ENCODE measurements at regions not wholly inside any gene's neighbourhood (a gene's known extent, or its start where the extent isn't known, plus 50 kb on each side); places are given as distances from the start of the nearest gene placed in this dataset.

- Mint-ChIP-seq H3K4me1 (ENCODE audit: low read depth, unreplicated experiment) (no peaks in the 10 kb centered on the region), H3K27ac (ENCODE audit: unreplicated experiment) (no peak overlapping the region), H3K9me3 (ENCODE audit: unreplicated experiment) (peaks cover 3% of the 10 kb centered on the region), H3K27me3 (ENCODE audit: low read depth, unreplicated experiment) (no peaks in the 10 kb centered on the region), H3K36me3 (ENCODE audit: low read depth, unreplicated experiment) (no peaks in the 10 kb centered on the region), H3K4me3 (ENCODE audit: unreplicated experiment) (no peak overlapping the region)
- Histone ChIP-seq H3K27me3 (ENCODE audit: insufficient read depth, low read length) (no peaks in the 10 kb centered on the region), H4K20me1 (ENCODE audit: insufficient read depth, low read length) (no peaks in the 10 kb centered on the region), H3K36me3 (ENCODE audit: insufficient read depth, low read length) (no peaks in the 10 kb centered on the region), H3K9ac (ENCODE audit: low read length) (no peak overlapping the region), H3K4me1 (ENCODE audit: insufficient read depth, low read length) (no peaks in the 10 kb centered on the region), H3K27ac (ENCODE audit: low read depth, low read length) (no peak overlapping the region), H3K79me2 (ENCODE audit: insufficient read depth, low read length) (no peaks in the 10 kb centered on the region), H3K4me2 (ENCODE audit: low read length) (no peak overlapping the region), H3K9me3 (ENCODE audit: insufficient read depth, low read depth, low read length) (no peaks in the 10 kb centered on the region), H3K4me3 (ENCODE audit: insufficient read depth, low read depth, low read length) (no peak overlapping the region), H2AFZ (ENCODE audit: low read depth, low read length) (no peak overlapping the region)
- no peak for TF ChIP-seq CTCF (IDR thresholded peaks at IDR 0.05; ENCODE audit: insufficient read depth, low read depth, low read length)
- no peak for TF ChIP-seq EZH2 (IDR thresholded peaks at IDR 0.05; ENCODE audit: insufficient read depth, low read length)
- no peak for FAIRE-seq
- DNase-seq (ENCODE audit: low read depth): no peak
These were observed 146.7 kb upstream of the SPOCK3 start for GRCh38 chr4:167380964-167381363.

GRCh38 chr4:167383291-167383690 lies 149.0 kb upstream of the SPOCK3 start:
- no peaks in the 10 kb centered on the region for H4K20me1 ChIP-seq (ENCODE audit: insufficient read depth, low read length)
- no peak for TF ChIP-seq CTCF (IDR thresholded peaks at IDR 0.05; ENCODE audit: insufficient read depth, low read depth, low read length)
- no peak for DNase-seq (ENCODE audit: low read depth)
- H3K4me2 ChIP-seq (ENCODE audit: low read length): no peak overlapping the region
- no peaks in the 10 kb centered on the region for H3K79me2 ChIP-seq (ENCODE audit: insufficient read depth, low read length)
- no peak overlapping the region for H3K27ac ChIP-seq (ENCODE audit: low read depth, low read length)
- no peak overlapping the region for H2AFZ ChIP-seq (ENCODE audit: low read depth, low read length)
- no peaks in the 10 kb centered on the region for H3K36me3 Mint-ChIP-seq (ENCODE audit: low read depth, unreplicated experiment)
- H3K4me1 ChIP-seq (ENCODE audit: insufficient read depth, low read length): no peaks in the 10 kb centered on the region
- H3K4me3 Mint-ChIP-seq (ENCODE audit: unreplicated experiment): no peak overlapping the region
- H3K27me3 Mint-ChIP-seq (ENCODE audit: low read depth, unreplicated experiment): no peaks in the 10 kb centered on the region
- no peaks in the 10 kb centered on the region for H3K27me3 ChIP-seq (ENCODE audit: insufficient read depth, low read length)
- no peaks in the 10 kb centered on the region for H3K9me3 ChIP-seq (ENCODE audit: insufficient read depth, low read depth, low read length)
- H3K9me3 Mint-ChIP-seq (ENCODE audit: unreplicated experiment): peaks cover 3% of the 10 kb centered on the region
- no peak for FAIRE-seq
- no peak overlapping the region for H3K9ac ChIP-seq (ENCODE audit: low read length)
- H3K36me3 ChIP-seq (ENCODE audit: insufficient read depth, low read length): no peaks in the 10 kb centered on the region
- no peaks in the 10 kb centered on the region for H3K4me1 Mint-ChIP-seq (ENCODE audit: low read depth, unreplicated experiment)
- H3K4me3 ChIP-seq (ENCODE audit: insufficient read depth, low read depth, low read length): no peak overlapping the region
- H3K27ac Mint-ChIP-seq (ENCODE audit: unreplicated experiment): no peak overlapping the region

- H3K27ac Mint-ChIP-seq (ENCODE audit: unreplicated experiment): no peak overlapping the region
- no peak overlapping the region for H2AFZ ChIP-seq (ENCODE audit: low read depth, low read length)
- H3K27ac ChIP-seq (ENCODE audit: low read depth, low read length): no peak overlapping the region
- FAIRE-seq (no peak), DNase-seq (ENCODE audit: low read depth) (no peak)
- TF ChIP-seq EZH2 (IDR thresholded peaks at IDR 0.05; ENCODE audit: insufficient read depth, low read length): no peak
- TF ChIP-seq CTCF (IDR thresholded peaks at IDR 0.05; ENCODE audit: insufficient read depth, low read depth, low read length): no peak
- H3K4me1 ChIP-seq (ENCODE audit: insufficient read depth, low read length): no peaks in the 10 kb centered on the region
- H3K36me3 ChIP-seq (ENCODE audit: insufficient read depth, low read length): no peaks in the 10 kb centered on the region
- H3K9me3 Mint-ChIP-seq (ENCODE audit: unreplicated experiment): no peaks in the 10 kb centered on the region
- H3K4me3 ChIP-seq (ENCODE audit: insufficient read depth, low read depth, low read length): no peak overlapping the region
- H3K4me2 ChIP-seq (ENCODE audit: low read length): no peak overlapping the region
- no peak overlapping the region for H3K4me3 Mint-ChIP-seq (ENCODE audit: unreplicated experiment)
- H4K20me1 ChIP-seq (ENCODE audit: insufficient read depth, low read length): no peaks in the 10 kb centered on the region
- no peaks in the 10 kb centered on the region for H3K27me3 ChIP-seq (ENCODE audit: insufficient read depth, low read length)
- no peaks in the 10 kb centered on the region for H3K9me3 ChIP-seq (ENCODE audit: insufficient read depth, low read depth, low read length)
- no peaks in the 10 kb centered on the region for H3K27me3 Mint-ChIP-seq (ENCODE audit: low read depth, unreplicated experiment)
- no peaks in the 10 kb centered on the region for H3K79me2 ChIP-seq (ENCODE audit: insufficient read depth, low read length)
- no peak overlapping the region for H3K9ac ChIP-seq (ENCODE audit: low read length)
- H3K4me1 Mint-ChIP-seq (ENCODE audit: low read depth, unreplicated experiment): no peaks in the 10 kb centered on the region
- H3K36me3 Mint-ChIP-seq (ENCODE audit: low read depth, unreplicated experiment): no peaks in the 10 kb centered on the region
These were observed 163.3 kb upstream of the SPOCK3 start for GRCh38 chr4:167397586-167397985.

Data from astrocyte (in vitro differentiated cells and primary cell).